GM10266 (cell line): ENCODE measurements at regions not wholly inside any gene's neighbourhood (a gene's known extent, or its start where the extent isn't known, plus 50 kb on each side); places are given as distances from the start of the nearest gene placed in this dataset.

ENCODE experiments used
- DNase-seq: peaks from one replicate; pipeline ENCODE4 v3.0.0; 2012; ENCODE audit errors: extremely low spot score
- CTCF ChIP-seq: IDR thresholded peaks from 2 replicates; pipeline ENCODE4 v1.5.1; 2012; ENCODE audit warnings: mild to moderate bottlenecking, low read depth; ENCODE audit not compliant: control insufficient read depth, insufficient read depth; ENCODE audit errors: missing control alignments

DNA sequence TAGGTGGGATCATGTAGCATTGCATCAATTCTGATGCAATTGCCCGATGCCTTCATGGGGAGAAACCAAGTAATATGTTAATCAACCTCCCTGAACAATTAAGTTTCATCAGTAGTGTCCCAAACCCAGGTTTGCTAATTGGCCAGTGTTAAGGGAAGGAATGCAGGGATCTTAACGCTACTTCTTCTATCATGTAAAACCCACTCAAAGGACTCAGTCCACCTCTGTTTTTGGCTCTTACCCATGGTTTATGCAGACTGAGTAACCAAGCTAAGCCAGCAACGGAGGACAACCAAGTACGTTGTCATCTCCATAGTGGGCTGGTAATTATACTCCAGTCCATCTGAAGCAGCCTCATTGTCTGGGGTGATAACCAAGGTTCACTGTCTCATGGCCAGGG lies 203.0 kb upstream of the FMN2 start:
- no peak for TF ChIP-seq CTCF
- DNase-seq: no peak

DNA sequence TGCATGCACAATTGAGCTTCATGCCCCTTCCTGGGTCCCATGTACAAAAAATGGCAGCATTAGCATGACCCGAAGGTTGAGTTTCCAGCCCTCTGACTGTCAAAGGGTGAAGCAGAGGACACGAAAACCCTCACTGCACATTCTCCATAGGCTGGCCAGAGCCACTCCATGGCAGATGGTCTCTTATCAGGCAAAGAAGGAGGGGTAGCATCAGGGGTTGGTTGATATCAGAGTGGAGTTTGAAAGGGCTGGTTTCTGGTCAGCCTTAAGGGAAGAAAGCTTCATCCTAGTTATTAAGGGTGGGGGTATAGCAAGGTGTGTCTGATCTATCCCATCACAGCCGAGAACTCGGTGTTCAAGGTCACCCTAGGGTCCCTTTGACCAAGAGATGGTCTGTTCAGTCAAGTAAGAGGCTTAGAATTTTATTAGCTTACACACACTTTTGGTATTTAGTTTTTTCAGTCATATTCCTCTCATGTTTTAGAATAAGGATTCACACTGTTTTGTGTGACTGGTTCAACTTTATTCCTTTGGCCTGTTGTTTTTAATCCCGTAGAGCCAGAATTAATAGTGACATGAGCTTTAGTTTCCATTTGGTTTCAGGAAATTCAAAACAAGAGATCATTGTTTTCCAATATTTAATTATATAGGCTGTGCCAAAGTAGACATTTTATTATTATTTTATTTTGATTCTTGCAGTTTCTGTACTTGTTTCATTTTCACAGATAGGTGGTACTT lies 199.9 kb upstream of the FMN2 start:
- TF ChIP-seq CTCF: no peak
- no peak for DNase-seq

DNA sequence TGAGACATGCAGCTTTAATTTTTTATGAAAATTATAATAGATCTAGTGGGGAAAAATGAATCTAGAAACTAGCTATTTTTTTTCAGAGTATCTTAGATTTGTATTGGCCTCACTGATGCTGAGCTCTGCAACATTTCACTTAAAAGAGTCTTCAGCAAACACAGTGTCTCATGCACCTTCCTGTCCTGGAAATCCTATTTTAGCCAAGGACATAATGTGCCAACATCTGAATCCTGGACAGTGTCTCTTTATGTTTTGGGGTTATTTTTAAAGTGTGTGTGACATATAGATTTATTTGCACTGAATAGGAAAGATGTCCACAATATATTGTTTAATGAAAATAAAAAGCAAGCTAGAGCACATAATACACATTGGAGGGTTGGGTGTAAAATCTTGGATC lies 199.1 kb upstream of the FMN2 start:
- DNase-seq: no peak
- TF ChIP-seq CTCF: no peak

- no peak for DNase-seq
- TF ChIP-seq CTCF: no peak
These were observed 198.5 kb upstream of the FMN2 start for GRCh38 chr1:239893127-239893731.

DNA sequence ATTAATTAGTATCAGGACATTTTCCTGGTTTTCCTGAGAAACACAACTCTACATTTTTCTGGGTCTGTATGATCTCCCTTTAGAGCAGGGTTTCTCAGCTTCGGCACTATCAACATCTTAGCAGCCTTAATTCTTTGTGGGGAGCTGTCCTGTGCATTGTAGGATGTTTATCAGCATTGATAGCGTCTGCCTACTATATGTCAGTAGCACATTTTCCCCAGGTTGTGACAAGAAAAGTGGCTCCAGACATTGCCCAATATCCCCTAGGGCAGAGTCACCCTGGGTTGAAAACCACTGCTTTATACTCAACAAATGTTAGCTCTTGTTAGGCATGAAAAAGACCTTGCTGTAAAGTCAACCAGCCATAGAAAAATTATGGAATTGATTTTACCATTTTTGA lies 195.1 kb upstream of the FMN2 start:
- DNase-seq: no peak
- no peak for TF ChIP-seq CTCF

DNA sequence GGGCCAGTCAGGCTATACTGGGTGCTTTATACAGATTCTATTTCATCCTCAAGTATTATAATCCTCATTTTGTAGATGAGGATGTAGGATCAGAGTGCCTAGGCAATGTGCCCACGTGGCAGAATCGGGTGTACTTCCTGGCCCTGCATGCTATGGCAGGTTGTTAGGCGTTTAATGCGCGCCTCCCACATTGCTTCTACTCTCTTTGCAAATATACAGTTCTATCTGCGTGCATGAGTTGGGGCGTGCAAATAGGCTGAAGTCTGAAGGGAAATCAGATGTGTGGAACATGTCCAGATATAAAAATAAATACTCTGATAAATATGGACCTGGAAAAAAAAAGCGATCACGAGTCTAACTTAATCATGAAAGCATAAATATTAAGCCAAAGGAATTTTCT lies 194.7 kb upstream of the FMN2 start:
- no peak for TF ChIP-seq CTCF
- DNase-seq: no peak

GRCh38 chr1:239897458-239897857 lies 194.2 kb upstream of the FMN2 start:
- no peak for TF ChIP-seq CTCF
- DNase-seq: no peak
